HG03060 (cell line): ENCODE measurements at regions not wholly inside any gene's neighbourhood (a gene's known extent, or its start where the extent isn't known, plus 50 kb on each side); places are given as distances from the start of the nearest gene placed in this dataset.

Source experiments
- ATAC-seq: cut with Tn5 transposase; IDR thresholded peaks from one replicate; pipeline ENCODE4 v1.9.1; 2021; ENCODE audit warnings: low read depth, moderate number of reproducible peaks; ENCODE audit not compliant: unreplicated experiment

- ATAC-seq = no peak
Measured at GRCh38 chr5:40416098-40416497, 263.6 kb upstream of the PTGER4 start.

- no peak for ATAC-seq
Measured at GRCh38 chr5:40414922-40415321, 264.8 kb upstream of the PTGER4 start.

GRCh38 chr5:40413743-40414142, 266.0 kb upstream of the PTGER4 start:
- no peak for ATAC-seq

GRCh38 chr5:40412771-40413170, 266.9 kb upstream of the PTGER4 start:
- ATAC-seq = no peak

- ATAC-seq = no peak
Measured at GRCh38 chr5:40410964-40411635, 268.6 kb upstream of the PTGER4 start.

- ATAC-seq = no peak
Measured at GRCh38 chr5:40410231-40410861, 269.4 kb upstream of the PTGER4 start.

DNA sequence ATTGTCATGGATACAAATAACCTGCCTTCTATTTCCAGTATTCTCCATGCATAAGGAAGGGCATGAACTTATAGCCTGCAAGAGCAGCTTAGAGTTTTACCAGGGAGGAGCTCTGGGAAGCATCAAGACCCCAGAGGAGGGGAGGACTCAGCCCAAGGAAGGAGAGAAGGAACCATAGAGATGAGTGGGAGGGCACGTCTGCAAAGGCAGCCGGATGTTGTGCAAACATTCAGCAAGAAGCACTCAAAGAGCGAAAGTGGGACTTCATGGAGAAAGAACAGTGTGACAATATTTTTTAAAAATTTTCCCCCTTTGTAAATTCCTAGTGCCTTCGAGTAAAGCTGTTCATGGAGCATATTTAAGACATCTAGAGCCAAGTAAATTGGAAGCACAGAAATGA, 270.1 kb upstream of the PTGER4 start:
- ATAC-seq = no peak

DNA sequence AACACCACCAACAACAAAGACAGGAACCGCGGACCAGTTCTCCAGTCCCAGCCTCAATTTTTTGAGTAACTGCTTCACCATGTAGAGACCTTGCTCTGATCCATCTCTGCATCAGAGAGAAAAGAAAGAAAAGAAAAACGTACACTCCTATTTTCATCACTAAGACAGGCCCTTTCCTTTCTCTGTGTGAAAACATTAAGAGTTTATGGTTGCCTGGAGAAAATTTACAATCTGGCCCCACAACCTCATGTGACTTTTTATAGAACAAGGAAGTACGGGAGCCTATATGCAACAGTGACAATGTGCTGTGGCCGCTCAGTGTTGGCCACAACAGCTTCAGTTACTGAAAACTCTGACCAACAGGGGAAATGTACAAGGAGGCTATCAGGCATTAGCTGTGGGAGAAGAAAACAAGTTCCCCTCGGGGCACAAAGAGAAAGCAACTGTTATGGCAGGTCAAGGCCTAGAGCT, 272.9 kb upstream of the PTGER4 start:
- no peak for ATAC-seq

DNA sequence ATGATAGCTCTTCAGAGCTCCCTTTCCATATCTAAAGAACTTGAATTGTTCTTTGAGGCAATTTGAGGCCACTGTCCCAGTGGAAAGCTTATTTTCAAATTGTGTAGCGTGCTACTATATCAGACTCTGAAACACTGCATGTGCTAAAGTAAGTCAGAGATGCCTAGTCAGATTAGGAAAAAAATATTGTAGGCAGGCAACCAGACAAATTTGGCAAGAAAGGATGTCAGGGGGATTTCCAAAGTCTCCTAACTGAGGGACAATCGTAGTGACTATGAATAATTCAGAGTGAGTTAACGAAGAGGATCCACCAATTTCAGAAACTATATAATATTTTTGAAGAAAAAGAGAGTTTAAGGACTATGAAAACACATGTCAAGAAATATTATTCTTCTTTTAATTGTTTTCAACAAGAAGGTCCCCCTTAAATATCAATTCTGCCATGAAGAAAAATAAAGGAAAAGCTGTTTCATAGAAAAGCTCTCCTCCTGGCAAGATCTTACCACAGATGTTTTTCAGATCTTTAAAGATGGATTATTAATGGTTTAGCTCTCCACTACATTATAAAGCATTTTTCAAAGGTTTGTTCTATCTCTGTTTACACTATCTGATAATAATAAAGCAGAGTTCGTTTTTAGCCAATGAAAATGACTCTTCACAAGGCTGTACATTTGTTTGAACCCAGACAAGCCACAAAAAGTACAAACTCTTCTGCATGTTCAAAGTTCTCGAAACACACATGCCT, 273.5 kb upstream of the PTGER4 start:
- no peak for ATAC-seq

DNA sequence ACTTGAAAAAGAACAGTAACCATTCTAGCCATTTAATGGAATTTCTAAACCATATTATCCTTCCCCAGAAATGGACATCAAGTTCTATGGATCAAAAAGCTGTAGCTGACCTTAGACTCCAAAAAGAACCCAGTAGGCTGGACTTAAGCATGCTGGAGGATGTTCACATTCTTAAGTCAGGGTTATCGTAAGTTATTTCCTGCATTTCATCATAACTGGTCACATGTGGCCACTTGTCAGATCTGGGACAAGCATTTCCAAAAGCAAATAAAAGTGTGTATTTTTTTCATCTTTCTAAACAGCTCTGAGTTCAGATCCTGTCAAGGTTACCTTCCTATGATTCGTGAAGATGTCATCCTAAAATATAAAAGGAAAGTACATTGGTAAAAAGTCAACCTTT, 274.5 kb upstream of the PTGER4 start:
- ATAC-seq = no peak

- ATAC-seq = no peak
Measured at GRCh38 chr5:40404613-40405012, 275.1 kb upstream of the PTGER4 start.

DNA sequence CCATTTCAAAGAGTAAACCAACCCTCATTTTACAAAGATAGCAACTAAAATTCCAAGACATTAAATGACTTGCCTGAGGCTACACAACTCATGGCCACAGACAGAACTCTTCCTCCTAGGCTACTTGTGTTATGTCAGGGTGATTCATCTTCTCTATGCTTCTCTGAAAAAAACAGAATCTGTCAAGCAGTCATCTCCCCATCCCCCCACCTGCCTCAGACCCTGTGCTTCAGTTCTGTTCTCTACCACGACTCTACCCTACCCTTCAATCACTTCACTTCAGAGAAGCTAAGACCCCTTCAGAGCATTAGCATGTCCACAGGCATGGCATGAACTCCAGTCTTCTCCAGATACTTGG, 277.7 kb upstream of the PTGER4 start:
- no peak for ATAC-seq

GRCh38 chr5:40401284-40402006, 278.3 kb upstream of the PTGER4 start:
- ATAC-seq = peak; percentile 61

GRCh38 chr5:40400245-40400644, 279.5 kb upstream of the PTGER4 start:
- no peak for ATAC-seq

GRCh38 chr5:40399349-40399748, 280.4 kb upstream of the PTGER4 start:
- no peak for ATAC-seq

DNA sequence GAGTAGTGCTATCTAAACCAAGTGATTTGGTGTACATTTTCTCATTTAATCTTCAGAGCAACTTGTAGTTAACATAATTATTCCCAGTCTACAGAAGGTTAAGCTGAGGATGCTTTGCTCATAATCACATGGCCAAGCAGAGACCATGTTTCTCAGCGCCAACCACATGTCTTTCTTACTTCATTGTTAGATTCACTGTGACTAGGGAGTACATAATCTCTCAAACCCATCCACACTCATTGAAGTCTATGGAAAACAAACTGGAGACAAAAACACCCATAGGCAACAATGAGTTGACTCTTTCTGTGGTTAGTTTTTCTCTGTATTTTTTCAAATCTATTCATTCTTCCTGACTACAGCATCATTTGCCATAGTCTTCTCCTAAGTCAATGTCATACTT, 281.7 kb upstream of the PTGER4 start:
- no peak for ATAC-seq

- ATAC-seq = no peak
Measured at GRCh38 chr5:40397091-40397490, 282.6 kb upstream of the PTGER4 start.

DNA sequence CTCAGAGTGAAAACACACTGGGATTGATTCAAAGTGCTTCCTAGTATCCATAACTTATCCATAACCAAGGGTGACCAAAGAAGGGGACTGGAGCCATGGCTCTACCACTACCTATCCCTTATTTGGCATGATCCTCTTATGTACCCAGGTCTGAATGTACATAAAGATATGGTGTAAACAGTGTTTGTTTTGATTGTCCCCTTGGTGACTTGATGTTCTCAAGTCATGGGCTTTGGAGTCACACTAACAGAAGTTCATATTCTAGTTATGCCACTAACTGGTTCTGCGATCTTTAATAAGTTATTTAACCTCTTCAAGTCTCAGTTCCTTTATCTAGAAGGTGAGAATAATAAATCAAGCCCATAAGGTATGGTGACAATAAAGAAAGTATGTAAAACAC, 283.4 kb upstream of the PTGER4 start:
- no peak for ATAC-seq

DNA sequence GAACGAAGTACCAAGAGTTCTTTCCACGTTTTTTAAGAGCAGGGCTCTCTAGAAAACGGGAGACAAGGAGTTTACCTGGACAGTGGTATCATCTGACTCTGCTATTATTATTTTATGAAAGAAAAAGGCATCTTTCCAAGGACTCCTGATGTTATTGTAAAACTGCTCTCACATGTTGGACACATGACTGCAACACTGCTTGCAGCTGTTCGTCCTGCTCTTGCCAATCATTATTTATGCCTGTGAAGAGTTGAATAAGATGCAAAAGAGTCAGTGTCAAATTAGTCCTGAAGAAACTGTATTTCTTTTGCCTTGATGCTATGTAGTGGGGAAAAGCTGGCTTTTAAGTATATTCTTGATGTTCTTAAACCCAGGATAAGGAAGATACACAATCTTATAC, 284.5 kb upstream of the PTGER4 start:
- ATAC-seq = no peak

- ATAC-seq = no peak
Measured at GRCh38 chr5:40394698-40395097, 285.0 kb upstream of the PTGER4 start.

GRCh38 chr5:40391642-40392041, 288.1 kb upstream of the PTGER4 start:
- no peak for ATAC-seq
